ENCODE measurements at regions not wholly inside any gene's neighbourhood (a gene's known extent, or its start where the extent isn't known, plus 50 kb on each side); places are given as distances from the start of the nearest gene placed in this dataset.
A peak's percentile ranks its signal among the peaks of the same experiment; 100 is the strongest.

GRCh38 chr17:34527908-34528470 is 51.4 kb upstream of the TMEM132E start:
- Histone ChIP-seq H3K36me3 (ENCODE audit: insufficient read depth, insufficient read length, low read length) (no peaks in the 10 kb centered on the region), H3K4me1 (ENCODE audit: insufficient read depth, insufficient read length) (peaks cover 3% of the 10 kb centered on the region), H3K9me3 (ENCODE audit: insufficient read depth, low read length) (no peaks in the 10 kb centered on the region), H3K4me3 (ENCODE audit: insufficient read length, low read depth) (no peak overlapping the region), H3K9ac (ENCODE audit: insufficient read length, low read depth) (no peak overlapping the region), H3K27me3 (ENCODE audit: insufficient read depth, insufficient read length) (no peaks in the 10 kb centered on the region)
- peak; percentile 30 for DNase-seq (ENCODE audit: low read depth, low spot score)
- TF ChIP-seq ZNF274 (IDR thresholded peaks at IDR 0.05; ENCODE audit: low read depth, low read length) (no peak), SUZ12 (IDR thresholded peaks at IDR 0.05; ENCODE audit: extremely low read depth, insufficient read depth, insufficient read length) (no peak), YY1 (IDR thresholded peaks at IDR 0.05; ENCODE audit: insufficient read depth, insufficient read length) (no peak)

DNA sequence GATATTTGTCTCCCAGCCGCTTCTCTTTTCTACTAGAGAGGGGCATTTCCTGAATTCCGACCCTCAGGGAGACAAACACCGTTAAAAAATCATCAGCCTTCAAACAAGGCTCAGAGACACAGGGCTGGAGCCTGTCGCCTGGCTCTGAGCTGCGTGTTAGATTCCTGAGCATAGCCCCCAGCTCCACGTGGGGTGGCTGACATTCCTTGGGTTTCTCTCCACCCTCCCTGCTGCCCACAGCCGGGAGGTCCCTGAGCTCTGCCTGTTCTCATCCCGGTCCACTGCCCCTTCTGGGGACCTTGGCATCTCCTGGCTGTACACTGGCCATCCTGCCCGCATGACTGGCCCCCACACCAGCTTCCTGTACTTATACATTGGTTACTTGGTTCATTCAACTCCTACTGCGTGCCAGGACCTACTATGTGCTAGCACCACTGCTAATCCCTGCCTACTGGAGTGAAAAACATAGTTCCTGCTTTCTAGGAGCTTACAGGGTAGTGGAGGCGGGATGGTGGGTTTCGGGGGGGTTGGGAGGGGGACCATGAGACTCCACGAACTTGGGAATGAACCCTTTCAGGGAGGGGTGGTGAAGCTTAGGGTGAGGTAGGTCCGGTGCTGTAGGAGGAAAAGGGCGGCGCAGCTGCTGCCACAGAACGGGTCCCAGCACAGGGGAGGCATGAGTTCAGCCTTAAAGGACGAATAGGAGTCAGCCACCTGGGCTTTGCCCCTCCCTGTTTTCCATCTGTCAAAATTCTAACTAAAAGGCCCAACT is 52.1 kb upstream of the TMEM132E start:
- H3K27me3 ChIP-seq (ENCODE audit: insufficient read depth, insufficient read length): no peaks in the 10 kb centered on the region
- no peaks in the 10 kb centered on the region for H3K36me3 ChIP-seq (ENCODE audit: insufficient read depth, insufficient read length, low read length)
- no peak overlapping the region for H3K4me3 ChIP-seq (ENCODE audit: insufficient read length, low read depth)
- no peak overlapping the region for H3K9ac ChIP-seq (ENCODE audit: insufficient read length, low read depth)
- H3K9me3 ChIP-seq (ENCODE audit: insufficient read depth, low read length): no peaks in the 10 kb centered on the region
- TF ChIP-seq SUZ12 (IDR thresholded peaks at IDR 0.05; ENCODE audit: extremely low read depth, insufficient read depth, insufficient read length): no peak
- TF ChIP-seq ZNF274 (IDR thresholded peaks at IDR 0.05; ENCODE audit: low read depth, low read length): no peak
- TF ChIP-seq YY1 (IDR thresholded peaks at IDR 0.05; ENCODE audit: insufficient read depth, insufficient read length): no peak
- no peak for DNase-seq (ENCODE audit: low read depth, low spot score)
- peaks cover 3% of the 10 kb centered on the region for H3K4me1 ChIP-seq (ENCODE audit: insufficient read depth, insufficient read length)

DNA sequence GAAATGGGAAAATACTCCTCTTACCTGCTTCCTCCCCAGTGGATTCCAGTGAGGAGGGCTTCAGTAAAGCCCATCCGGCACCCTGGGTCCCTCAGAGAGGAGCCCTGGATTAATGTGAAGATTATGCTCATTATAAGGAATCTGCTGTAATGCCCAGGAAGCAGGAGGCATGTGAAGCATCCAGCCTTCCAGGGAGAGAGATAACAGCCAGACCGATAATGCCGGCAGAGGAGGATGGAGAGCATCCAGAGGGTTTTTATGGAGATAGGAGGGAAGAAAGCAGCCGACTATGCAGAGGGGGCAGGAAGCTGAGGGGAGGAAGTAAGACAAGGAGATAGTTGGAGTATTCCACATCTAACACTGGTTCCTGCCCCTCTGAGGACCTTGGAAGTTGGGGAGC is 53.7 kb upstream of the TMEM132E start:
- Histone ChIP-seq H3K36me3 (ENCODE audit: insufficient read depth, insufficient read length, low read length) (no peaks in the 10 kb centered on the region), H3K27me3 (ENCODE audit: insufficient read depth, insufficient read length) (no peaks in the 10 kb centered on the region), H3K4me1 (ENCODE audit: insufficient read depth, insufficient read length) (peaks cover 3% of the 10 kb centered on the region), H3K9ac (ENCODE audit: insufficient read length, low read depth) (peak overlapping the region; percentile 3), H3K9me3 (ENCODE audit: insufficient read depth, low read length) (no peaks in the 10 kb centered on the region), H3K4me3 (ENCODE audit: insufficient read length, low read depth) (no peak overlapping the region)
- TF ChIP-seq ZNF274 (IDR thresholded peaks at IDR 0.05; ENCODE audit: low read depth, low read length) (no peak), YY1 (IDR thresholded peaks at IDR 0.05; ENCODE audit: insufficient read depth, insufficient read length) (no peak), SUZ12 (IDR thresholded peaks at IDR 0.05; ENCODE audit: extremely low read depth, insufficient read depth, insufficient read length) (no peak)
- no peak for DNase-seq (ENCODE audit: low read depth, low spot score)

DNA sequence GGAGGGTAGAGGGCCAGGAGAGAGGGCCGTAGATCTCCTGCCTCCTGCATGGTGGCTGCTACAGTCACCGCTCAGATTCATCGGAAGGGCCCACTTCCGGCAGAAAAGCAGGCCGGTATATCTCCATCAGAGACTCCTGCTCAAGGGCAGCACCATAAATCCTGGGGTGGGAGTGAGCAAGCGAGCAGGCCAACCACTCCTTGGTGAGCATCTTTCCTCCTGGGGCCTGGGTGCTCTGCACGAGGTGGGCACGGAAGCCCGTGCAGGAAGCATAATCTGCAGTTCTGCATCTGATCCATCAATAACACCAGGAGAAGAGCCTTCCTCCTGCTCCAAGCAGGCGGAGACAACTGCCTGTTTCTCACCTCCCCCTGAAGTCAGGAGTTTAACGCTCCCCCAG is 57.4 kb upstream of the TMEM132E start:
- no peaks in the 10 kb centered on the region for H3K36me3 ChIP-seq (ENCODE audit: insufficient read depth, insufficient read length, low read length)
- no peak overlapping the region for H3K4me3 ChIP-seq (ENCODE audit: insufficient read length, low read depth)
- no peak overlapping the region for H3K9ac ChIP-seq (ENCODE audit: insufficient read length, low read depth)
- no peak for TF ChIP-seq YY1 (IDR thresholded peaks at IDR 0.05; ENCODE audit: insufficient read depth, insufficient read length)
- TF ChIP-seq SUZ12 (IDR thresholded peaks at IDR 0.05; ENCODE audit: extremely low read depth, insufficient read depth, insufficient read length): no peak
- TF ChIP-seq ZNF274 (IDR thresholded peaks at IDR 0.05; ENCODE audit: low read depth, low read length): no peak
- no peaks in the 10 kb centered on the region for H3K4me1 ChIP-seq (ENCODE audit: insufficient read depth, insufficient read length)
- no peaks in the 10 kb centered on the region for H3K9me3 ChIP-seq (ENCODE audit: insufficient read depth, low read length)
- no peaks in the 10 kb centered on the region for H3K27me3 ChIP-seq (ENCODE audit: insufficient read depth, insufficient read length)
- DNase-seq (ENCODE audit: low read depth, low spot score): no peak

- peak; percentile 22 for DNase-seq (ENCODE audit: low read depth, low spot score)
- TF ChIP-seq YY1 (IDR thresholded peaks at IDR 0.05; ENCODE audit: insufficient read depth, insufficient read length) (no peak), ZNF274 (IDR thresholded peaks at IDR 0.05; ENCODE audit: low read depth, low read length) (no peak), SUZ12 (IDR thresholded peaks at IDR 0.05; ENCODE audit: extremely low read depth, insufficient read depth, insufficient read length) (no peak)
- no peaks in the 10 kb centered on the region for H3K27me3 ChIP-seq (ENCODE audit: insufficient read depth, insufficient read length)
- no peaks in the 10 kb centered on the region for H3K36me3 ChIP-seq (ENCODE audit: insufficient read depth, insufficient read length, low read length)
- H3K9ac ChIP-seq (ENCODE audit: insufficient read length, low read depth): no peak overlapping the region
- no peaks in the 10 kb centered on the region for H3K9me3 ChIP-seq (ENCODE audit: insufficient read depth, low read length)
- peaks cover 3% of the 10 kb centered on the region for H3K4me1 ChIP-seq (ENCODE audit: insufficient read depth, insufficient read length)
- no peak overlapping the region for H3K4me3 ChIP-seq (ENCODE audit: insufficient read length, low read depth)
Measured at GRCh38 chr17:34519282-34519681, 60.1 kb upstream of the TMEM132E start.

- TF ChIP-seq YY1 (IDR thresholded peaks at IDR 0.05; ENCODE audit: insufficient read depth, insufficient read length) (no peak), SUZ12 (IDR thresholded peaks at IDR 0.05; ENCODE audit: extremely low read depth, insufficient read depth, insufficient read length) (no peak)
- Histone ChIP-seq H3K4me1 (ENCODE audit: insufficient read depth, insufficient read length) (peaks cover 3% of the 10 kb centered on the region), H3K36me3 (ENCODE audit: insufficient read depth, insufficient read length, low read length) (no peaks in the 10 kb centered on the region), H3K27me3 (ENCODE audit: insufficient read depth, insufficient read length) (peaks cover 2% of the 10 kb centered on the region), H3K9ac (ENCODE audit: insufficient read length, low read depth) (no peak overlapping the region), H3K4me3 (ENCODE audit: insufficient read length, low read depth) (no peak overlapping the region), H3K9me3 (ENCODE audit: insufficient read depth, low read length) (no peaks in the 10 kb centered on the region)
- no peak for DNase-seq (ENCODE audit: low read depth, low spot score)
Measured at GRCh38 chr17:34517406-34517805, 62.0 kb upstream of the TMEM132E start.

- DNase-seq (ENCODE audit: low read depth, low spot score): no peak
- H3K4me3 ChIP-seq (ENCODE audit: insufficient read length, low read depth): no peak overlapping the region
Measured at GRCh38 chr17:34511931-34512330, 67.5 kb upstream of the TMEM132E start.

More at GRCh38 chr17:34511931-34512330, 67.5 kb upstream of the TMEM132E start:
- H3K27me3 ChIP-seq (ENCODE audit: insufficient read depth, insufficient read length): peaks cover 12% of the 10 kb centered on the region
- H3K36me3 ChIP-seq (ENCODE audit: insufficient read depth, insufficient read length, low read length): no peaks in the 10 kb centered on the region
- H3K4me1 ChIP-seq (ENCODE audit: insufficient read depth, insufficient read length): peaks cover 3% of the 10 kb centered on the region
- no peak overlapping the region for H3K9ac ChIP-seq (ENCODE audit: insufficient read length, low read depth)
- TF ChIP-seq ZNF274 (IDR thresholded peaks at IDR 0.05; ENCODE audit: low read depth, low read length) (no peak), YY1 (IDR thresholded peaks at IDR 0.05; ENCODE audit: insufficient read depth, insufficient read length) (no peak), SUZ12 (IDR thresholded peaks at IDR 0.05; ENCODE audit: extremely low read depth, insufficient read depth, insufficient read length) (no peak)
- no peaks in the 10 kb centered on the region for H3K9me3 ChIP-seq (ENCODE audit: insufficient read depth, low read length)

Data from NT2/D1 (cell line).